Activated CD8-positive, alpha-beta memory T cell treated with anti-CD3 and anti-CD28 coated beads for 48 hours (primary cell): ENCODE measurements at regions not wholly inside any gene's neighbourhood (a gene's known extent, or its start where the extent isn't known, plus 50 kb on each side); places are given as distances from the start of the nearest gene placed in this dataset.
A peak's percentile ranks its signal among the peaks of the same experiment; 100 is the strongest.

Experiments
- DNase-seq, 3 experiments: peaks; one replicate each; pipeline ENCODE4 v3.0.0-alpha.2; 2020; ENCODE audit warnings: low read depth in 2 of 3, low spot score in 2 of 3

GRCh38 chr18:5091741-5092140 is 105.3 kb downstream of the AKAIN1 start:
- DNase-seq: no peak

DNA sequence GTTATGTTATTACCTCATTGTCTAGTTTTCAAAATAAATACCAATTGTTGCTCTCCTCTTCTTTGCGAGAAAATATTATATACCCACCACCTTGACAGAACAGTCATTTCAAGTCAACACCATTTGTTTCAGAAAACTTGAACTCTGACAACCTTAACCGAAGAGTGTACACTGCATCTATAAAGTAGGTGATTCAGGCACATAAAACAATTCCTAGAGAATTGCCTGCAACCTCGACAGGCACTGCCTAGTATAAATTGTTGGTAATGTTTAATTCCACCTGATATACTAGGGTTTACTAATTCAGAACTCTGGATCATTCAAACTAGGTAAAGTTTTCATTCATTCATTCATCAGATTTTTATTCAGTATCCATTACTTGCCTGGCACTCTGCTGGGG is 121.8 kb downstream of the AKAIN1 start:
- DNase-seq: no peak

- no peak for DNase-seq
These were observed 123.8 kb downstream of the AKAIN1 start for GRCh38 chr18:5073026-5073944.

DNA sequence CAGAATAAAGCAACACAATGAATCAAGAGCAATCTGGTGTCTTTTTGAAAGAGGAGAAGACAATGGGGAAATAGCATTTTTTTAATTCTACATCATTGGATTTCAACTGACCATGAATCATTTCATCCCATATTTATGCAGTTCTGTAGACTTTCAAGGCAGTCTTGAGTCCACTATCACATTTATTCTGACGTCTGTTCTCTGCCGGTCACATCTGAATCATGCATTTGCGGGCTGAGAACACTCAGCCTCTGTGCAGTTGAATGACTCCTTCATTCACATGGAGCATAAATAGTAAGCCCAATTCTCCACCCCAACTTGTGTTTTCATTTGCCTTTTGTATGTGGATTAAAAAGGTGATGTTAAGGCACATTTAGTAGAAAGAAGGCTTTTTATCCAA is 128.2 kb downstream of the AKAIN1 start:
- DNase-seq: no peak

- no peak for DNase-seq
These were observed 130.6 kb downstream of the AKAIN1 start for GRCh38 chr18:5066380-5066977.

DNA sequence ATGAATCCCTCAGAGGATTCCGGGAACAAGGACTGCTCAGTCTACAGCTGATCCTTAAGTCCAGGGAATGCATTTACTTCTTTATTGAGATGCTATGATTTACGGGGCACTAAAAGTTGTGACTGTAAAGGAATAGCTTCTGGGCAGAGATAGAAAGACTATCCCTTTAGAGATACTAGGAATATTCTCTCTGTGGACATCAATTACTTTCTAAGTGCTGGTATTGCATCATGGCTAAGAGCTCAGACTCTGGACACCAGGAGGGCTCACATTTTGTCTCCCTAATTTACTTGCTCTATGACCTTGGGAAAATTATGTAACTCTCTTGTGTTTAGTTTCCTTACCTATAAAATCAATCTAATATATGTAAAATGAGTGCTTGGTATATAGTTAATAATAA is 131.4 kb downstream of the AKAIN1 start:
- DNase-seq: no peak

- DNase-seq: no peak
These were observed 132.2 kb downstream of the AKAIN1 start for GRCh38 chr18:5064841-5065370.

- no peak for DNase-seq
These were observed 135.3 kb downstream of the AKAIN1 start for GRCh38 chr18:5061785-5062184.

DNA sequence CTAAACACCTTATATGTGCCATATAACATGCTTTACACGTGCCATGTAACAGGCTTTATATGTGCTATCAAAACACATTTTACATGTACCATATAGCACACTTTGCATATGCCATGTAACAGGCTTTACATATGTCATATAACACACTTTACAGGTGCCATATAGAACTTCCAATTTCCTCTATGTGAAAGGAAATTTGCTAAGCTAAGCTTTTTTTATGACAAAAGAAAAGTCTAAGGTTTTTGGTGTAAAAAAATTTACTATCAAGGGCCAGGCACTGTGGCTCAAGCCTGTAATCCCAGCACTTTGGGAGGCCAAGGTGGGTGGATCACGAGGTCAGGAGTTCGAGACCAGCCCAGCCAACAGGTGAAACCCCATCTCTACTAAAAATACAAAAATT is 136.5 kb downstream of the AKAIN1 start:
- DNase-seq: no peak

DNA sequence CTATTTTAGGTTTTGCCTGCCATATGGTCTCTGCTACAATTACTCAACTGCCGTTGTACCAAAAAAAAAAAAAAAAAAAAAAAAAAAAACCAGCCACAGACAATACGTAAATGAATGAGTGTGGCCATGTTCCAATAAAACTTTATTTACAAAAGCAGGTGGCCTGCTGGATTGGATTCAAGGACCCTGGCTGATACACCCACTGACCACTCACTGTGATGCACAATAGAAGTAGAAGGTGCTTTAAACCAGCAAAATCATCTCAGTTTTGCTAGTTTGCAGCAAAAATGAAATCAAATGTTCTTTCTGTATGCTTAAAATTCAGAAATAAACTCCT is 137.4 kb downstream of the AKAIN1 start:
- no peak for DNase-seq

DNA sequence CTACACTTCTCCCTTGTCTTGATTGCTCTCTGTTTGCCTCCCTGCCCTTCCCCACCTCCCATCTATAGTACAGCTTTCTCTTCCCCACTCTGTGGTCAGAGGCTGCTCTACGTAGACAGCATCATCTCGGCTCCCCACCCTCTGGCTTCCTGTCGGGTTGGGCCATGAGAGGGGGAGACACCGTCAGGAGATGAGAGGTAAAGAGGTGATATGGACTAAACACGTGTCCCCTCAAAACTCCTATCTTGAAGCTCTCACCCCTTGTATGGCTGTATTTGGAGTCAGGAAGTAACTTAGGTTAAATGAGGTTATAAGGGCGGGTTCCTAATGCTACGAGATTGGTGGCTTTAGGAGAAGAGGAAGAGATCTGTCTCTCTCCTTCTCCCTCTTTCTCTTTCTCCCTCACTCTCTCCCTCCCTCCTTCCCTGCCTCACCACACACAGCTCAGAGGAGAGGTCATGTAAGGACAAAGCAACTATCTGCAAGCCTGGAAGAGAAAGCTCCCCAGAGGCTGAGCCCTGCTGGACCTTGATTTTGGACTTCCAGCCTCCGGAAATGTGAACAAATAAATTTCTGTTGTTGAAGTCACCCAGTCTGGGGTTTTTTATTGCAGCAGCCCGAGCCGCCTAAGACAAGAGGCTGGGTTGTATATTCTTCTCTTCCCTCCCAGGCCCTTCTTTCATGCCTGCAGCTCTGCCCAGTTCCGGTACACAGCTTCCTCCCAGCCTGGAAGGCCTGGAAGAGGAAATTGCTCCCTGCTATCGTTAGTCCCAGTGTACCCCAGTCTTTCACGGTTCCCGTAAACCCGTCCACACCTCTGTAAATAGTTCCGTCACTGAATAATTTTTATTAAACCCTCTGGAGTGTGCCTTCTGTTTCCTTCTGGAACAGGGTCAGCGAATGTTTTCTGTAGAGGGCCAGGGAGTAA is 138.0 kb downstream of the AKAIN1 start:
- DNase-seq: no peak

DNA sequence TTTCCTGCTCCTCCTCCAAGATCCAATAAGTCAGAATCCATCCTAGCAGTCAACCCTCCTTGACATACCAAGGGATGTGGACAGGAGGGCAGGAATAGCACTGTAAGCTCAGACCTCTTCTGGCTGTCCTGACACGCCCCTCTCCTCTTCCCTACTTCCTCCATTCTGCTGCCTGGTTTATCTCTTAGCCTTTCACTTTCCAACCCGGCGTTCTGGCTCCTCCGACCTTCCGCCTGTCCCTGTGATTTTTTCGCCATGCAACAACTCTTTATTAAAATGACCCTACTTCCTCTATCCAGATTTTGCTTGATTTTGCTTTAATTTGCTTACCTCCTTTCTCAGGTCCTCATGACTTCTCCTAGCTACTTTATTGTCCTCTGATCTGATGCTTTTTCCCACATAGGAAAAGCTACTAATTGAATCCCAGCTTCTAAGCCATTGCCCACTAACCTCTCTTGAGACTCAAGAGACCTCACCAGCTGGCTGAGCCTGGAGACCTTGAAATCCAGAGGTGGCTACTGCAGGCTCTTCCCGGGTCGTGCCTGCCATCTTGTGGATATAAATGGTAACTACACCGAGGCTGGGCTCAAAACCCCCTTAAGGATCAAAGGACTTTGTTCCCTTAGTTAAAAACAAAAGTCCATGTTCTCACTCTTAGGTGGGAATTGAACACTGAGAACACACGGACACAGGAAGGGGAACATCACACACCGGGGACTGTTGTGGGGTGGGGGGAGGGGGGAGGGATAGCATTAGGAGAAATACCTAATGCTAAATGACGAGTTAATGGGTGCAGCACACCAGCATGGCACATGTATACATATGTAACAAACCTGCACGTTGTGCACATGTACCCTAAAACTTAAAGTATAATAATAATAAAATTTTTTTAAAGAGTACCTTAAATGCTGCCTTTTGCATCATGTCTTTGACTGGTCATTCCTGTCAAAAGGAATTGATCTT is 139.4 kb downstream of the AKAIN1 start:
- DNase-seq: peak in 2 of 3 experiments; percentile 23 to 24

- DNase-seq: no peak
These were observed 144.6 kb downstream of the AKAIN1 start for GRCh38 chr18:5052491-5052890.

GRCh38 chr18:5051207-5051606 is 145.8 kb downstream of the AKAIN1 start:
- DNase-seq: no peak

- no peak for DNase-seq
These were observed 147.9 kb downstream of the AKAIN1 start for GRCh38 chr18:5049124-5049523.

GRCh38 chr18:5040476-5040875 is 156.6 kb downstream of the AKAIN1 start:
- DNase-seq: no peak

- no peak for DNase-seq
These were observed 160.5 kb downstream of the AKAIN1 start for GRCh38 chr18:5036523-5036922.

GRCh38 chr18:5031216-5031615 is 165.8 kb downstream of the AKAIN1 start:
- DNase-seq: no peak

GRCh38 chr18:5030636-5031035 is 166.4 kb downstream of the AKAIN1 start:
- DNase-seq: no peak

DNA sequence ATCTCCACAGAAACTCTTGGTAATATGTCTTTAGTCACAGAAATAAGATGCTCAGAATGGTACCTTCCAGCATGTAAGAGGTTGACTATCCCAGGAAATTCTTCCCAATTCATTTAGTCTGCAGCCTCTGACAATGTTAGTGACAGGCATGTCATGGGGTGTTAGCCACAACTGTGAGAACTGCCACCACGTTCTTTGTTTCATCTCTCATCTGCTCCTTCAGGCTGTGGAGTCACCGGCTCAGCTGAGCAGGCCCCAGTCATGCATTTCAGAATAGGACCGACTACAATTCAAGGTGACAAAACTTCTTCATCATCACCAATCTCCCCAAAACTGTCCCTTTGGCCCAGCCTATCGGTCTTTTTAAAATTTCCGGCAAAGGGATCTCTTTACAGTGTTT is 167.5 kb downstream of the AKAIN1 start:
- no peak for DNase-seq
